Choroid plexus epithelial cell (primary cell): ENCODE measurements at regions not wholly inside any gene's neighbourhood (a gene's known extent, or its start where the extent isn't known, plus 50 kb on each side); places are given as distances from the start of the nearest gene placed in this dataset.
"Not testable (repeated sequence)": the region's sequence is repeated elsewhere in the genome, so short reads cannot be mapped to it uniquely, and the experiment has no call there.

ENCODE experiments used
- DNase-seq: peaks from one replicate; pipeline ENCODE4 v3.0.0-alpha.2; 2010; ENCODE audit warnings: low read depth
- H3K4me3 ChIP-seq: 2 replicates; pipeline ENCODE4 v1.5.1; 2011; ENCODE audit warnings: low read depth, mild to moderate bottlenecking, control low read depth, low read length, moderate library complexity
- CTCF ChIP-seq: conservative IDR thresholded peaks from 2 replicates; pipeline ENCODE4 v1.5.1; 2011; ENCODE audit warnings: low read depth, mild to moderate bottlenecking, control low read depth, inconsistent platforms, low read length, moderate library complexity

DNA sequence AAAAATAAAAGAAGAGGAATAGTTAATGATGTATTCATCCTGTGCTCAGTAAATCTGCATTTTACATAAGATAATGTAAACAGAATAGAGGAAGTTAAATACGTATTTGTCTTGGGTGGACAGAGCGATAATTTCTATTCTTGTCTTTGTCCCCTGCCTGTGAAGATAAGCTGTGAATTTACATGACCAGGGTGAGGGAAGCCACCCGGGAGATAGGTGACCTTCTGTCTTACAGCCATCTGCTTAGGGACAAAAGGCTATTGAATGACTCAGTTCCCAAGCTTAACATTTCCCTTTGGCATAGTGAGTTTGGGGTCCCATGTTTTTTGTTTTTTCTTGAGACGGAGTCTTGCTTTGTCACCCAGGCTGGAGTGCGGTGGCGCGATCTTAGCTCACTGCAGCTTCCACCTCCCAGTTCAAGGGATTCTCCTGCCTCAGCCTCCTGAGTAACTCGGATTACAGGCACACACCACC is 88.7 kb upstream of the KCTD7 start:
- DNase-seq: no peak
- no peak overlapping the region for H3K4me3 ChIP-seq
- TF ChIP-seq CTCF: no peak

GRCh38 chr7:66542049-66542448 is 86.6 kb upstream of the KCTD7 start:
- DNase-seq: no peak
- no peak for TF ChIP-seq CTCF
- no peak overlapping the region for H3K4me3 ChIP-seq

- no peak overlapping the region for H3K4me3 ChIP-seq
- no peak for TF ChIP-seq CTCF
- peak; percentile 13 for DNase-seq
Measured at GRCh38 chr7:66542528-66543269, 86.0 kb upstream of the KCTD7 start.

GRCh38 chr7:66549466-66549865 is 79.2 kb upstream of the KCTD7 start:
- DNase-seq: no peak
- TF ChIP-seq CTCF: no peak
- H3K4me3 ChIP-seq: no peak overlapping the region

DNA sequence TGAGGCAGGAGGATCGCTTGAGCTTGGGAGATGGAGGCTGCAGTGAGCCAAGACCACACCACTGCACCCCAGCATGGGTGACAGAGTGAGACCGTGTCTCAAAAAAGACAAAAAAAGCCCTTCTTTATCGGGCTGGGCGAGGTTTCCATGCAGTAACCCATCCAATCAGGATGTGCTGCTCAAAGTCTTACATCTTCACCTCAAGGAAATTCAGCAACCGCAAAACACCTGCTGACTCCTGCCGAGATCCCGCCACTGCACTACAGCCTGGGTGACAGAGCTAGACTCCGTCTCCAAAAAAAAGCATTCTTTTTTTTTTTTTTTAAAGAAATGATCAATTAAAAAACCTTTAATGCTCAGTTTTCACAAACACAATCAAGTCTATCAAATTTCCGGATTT is 75.7 kb upstream of the KCTD7 start:
- DNase-seq: no peak
- no peak overlapping the region for H3K4me3 ChIP-seq
- TF ChIP-seq CTCF: no peak

DNA sequence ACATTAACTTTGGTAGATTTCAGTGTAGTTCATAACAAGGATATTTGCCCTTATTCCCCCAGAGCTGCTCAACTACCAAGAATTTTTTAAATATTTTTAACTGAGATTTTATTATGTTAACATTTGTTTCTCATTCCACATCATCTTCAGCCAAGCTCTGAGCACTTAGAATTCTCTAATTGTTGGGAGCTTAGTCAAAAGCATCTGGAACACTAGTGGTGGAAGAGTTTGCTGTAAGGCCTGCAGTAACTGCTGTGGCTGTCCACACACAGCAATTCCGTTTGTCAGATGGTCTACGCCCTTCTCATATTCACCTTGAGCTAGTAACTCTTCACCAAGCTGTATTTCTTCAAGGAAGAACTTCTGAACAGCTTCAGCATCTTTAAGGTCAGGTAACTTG is 75.0 kb upstream of the KCTD7 start:
- H3K4me3 ChIP-seq, DNase-seq: not testable (repeated sequence)

DNA sequence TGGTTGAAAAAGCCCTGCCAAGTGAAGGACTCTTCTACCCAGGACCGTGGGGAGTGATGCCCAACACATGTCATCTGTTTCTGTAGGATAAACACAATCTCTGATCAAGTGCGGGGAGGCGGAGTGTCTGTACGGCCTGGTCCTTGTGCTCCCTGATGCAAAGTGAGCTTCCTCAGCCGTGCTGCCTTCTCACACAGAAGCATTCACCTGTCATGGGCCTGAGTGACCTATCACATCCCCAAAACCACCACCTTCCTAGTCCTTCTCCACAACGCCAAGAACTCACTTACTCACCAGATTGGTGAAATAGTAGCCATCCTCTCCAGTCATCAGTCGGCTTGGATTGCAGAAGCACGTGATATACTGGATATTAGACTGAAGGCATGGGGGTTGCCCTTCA is 74.4 kb upstream of the KCTD7 start:
- not testable (repeated sequence) for H3K4me3 ChIP-seq, DNase-seq

DNA sequence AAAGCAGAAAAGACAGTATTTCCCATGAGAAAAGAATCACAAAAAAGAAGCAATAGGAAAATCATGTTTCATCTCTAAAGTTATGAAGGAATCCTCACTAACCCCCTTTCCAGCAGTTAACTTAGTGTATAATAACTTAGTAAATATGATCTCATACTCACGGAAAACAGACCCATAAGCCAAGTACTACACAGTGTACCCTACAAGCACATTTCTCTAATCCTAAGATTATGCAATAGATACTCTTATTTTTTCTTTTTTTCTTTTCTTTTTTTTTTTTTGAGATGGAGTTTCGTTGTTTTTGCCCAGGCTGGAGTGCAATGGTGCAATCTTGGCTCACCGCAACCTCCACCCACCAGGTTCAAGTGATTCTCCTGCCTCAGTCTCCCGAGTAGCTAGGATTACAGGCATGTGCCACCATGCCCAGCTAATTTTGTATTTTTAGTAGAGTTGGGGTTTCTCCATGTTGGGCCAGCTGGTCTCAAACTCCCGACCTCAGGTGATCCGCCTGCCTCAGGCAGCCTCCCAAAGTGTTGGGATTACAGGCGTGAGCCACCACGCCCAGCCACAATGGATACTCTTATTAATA is 73.7 kb upstream of the KCTD7 start:
- DNase-seq: peak; percentile 28
- H3K4me3 ChIP-seq: not testable (repeated sequence)

GRCh38 chr7:66556177-66556548 is 72.5 kb upstream of the KCTD7 start:
- H3K4me3 ChIP-seq: no peak overlapping the region
- DNase-seq: no peak
- no peak for TF ChIP-seq CTCF
